Mammary epithelial cell (primary cell): ENCODE measurements at regions not wholly inside any gene's neighbourhood (a gene's known extent, or its start where the extent isn't known, plus 50 kb on each side); places are given as distances from the start of the nearest gene placed in this dataset.

Experiments used
- CTCF ChIP-seq, 2 donors: IDR thresholded peaks in 1 of 2; conservative IDR thresholded peaks in 1 of 2; 2 replicates each; pipeline ENCODE4 v1.5.1; 2011 to 2012; ENCODE audit warnings: inconsistent platforms in 2 of 2, low read length in 2 of 2, mild to moderate bottlenecking in 2 of 2, control low read depth in 1 of 2, low read depth in 1 of 2; ENCODE audit not compliant: insufficient read depth in 1 of 2; ENCODE audit errors: extremely low read depth in 1 of 2
- EZH2 ChIP-seq: IDR thresholded peaks from 2 replicates; pipeline ENCODE4 v1.6.1; 2012; ENCODE audit warnings: low read length, inconsistent platforms, borderline replicate concordance

DNA sequence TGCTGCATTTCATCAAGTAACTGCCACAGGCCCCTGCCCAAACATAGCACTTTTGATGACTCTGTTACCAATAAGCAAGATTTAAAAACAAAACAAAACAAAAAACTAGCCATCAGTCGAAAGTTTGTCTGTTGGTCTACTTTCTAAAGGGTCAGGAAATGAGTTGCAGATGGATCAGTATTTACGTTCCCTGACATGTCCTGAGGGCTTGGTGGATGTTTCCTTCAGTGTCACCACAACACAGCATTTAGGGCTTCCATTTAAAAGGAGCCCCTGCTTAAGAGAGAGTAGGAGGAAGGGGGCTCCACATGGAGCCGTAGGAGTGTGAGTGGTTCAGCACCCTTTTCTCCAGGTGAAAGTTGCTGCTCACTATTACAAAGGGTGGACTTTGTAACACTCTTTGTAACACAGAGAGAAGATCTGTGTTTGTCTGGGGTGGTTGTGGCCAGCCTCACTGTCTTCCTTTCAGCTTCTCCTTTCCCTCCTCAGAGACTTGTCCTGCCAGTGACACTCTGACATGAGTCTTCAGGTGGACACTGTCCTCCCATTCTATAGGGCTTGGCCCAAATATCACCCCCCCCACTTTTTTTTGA lies 167.5 kb upstream of the PDE5A start:
- TF ChIP-seq CTCF (conservative IDR thresholded peaks at IDR 0.05 in 1 of 2, IDR thresholded peaks at IDR 0.05 in 1 of 2; ENCODE audit: extremely low read depth in 1 of 2, insufficient read depth in 1 of 2, low read depth in 1 of 2, low read length in 2 of 2) (no peak), EZH2 (no peak)
